ENCODE measurements at regions not wholly inside any gene's neighbourhood (a gene's known extent, or its start where the extent isn't known, plus 50 kb on each side); places are given as distances from the start of the nearest gene placed in this dataset.

GRCh38 chr6:1029141-1029540 is 282.8 kb upstream of the FOXQ1 start:
- POLR2A ChIA-PET, result no interaction called here
- ATAC-seq, result no peak
- Mint-ChIP-seq H3K27ac (no peak overlapping the region), H3K4me3 (no peak overlapping the region), H3K9me3 (ENCODE audit: insufficient read depth) (no peaks in the 10 kb centered on the region), H3K27me3 (ENCODE audit: low read depth) (peaks cover 4% of the 10 kb centered on the region), H3K36me3 (ENCODE audit: low read depth) (no peaks in the 10 kb centered on the region), H3K4me1 (ENCODE audit: low read depth) (no peaks in the 10 kb centered on the region)
- CTCF ChIA-PET, result no interaction called here
- no peak for DNase-seq

DNA sequence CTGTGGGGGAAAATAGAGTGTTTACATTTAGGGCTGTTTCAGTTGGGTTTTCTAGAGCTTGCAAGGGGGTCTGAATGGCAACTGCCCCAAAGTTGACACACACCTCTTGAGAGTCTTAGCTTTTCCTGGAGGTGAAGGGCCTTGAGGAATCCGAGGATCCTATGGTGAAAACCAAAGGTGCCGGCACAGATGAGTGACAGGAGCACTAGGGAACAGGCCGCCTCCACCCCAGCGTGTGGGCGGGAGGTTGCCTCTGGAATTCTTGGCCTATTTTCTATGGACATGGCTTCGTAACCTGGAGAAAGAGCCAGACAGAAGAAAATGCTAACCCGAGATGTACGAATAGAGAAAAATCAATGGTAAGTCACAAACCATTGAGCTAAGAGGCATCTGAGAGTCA is 283.2 kb upstream of the FOXQ1 start:
- DNase-seq (no peak), ATAC-seq (no peak)
- ChIA-PET POLR2A (no interaction called here), CTCF (no interaction called here)
- H3K36me3 Mint-ChIP-seq (ENCODE audit: low read depth), result no peaks in the 10 kb centered on the region
- peaks cover 4% of the 10 kb centered on the region for H3K27me3 Mint-ChIP-seq (ENCODE audit: low read depth)
- H3K9me3 Mint-ChIP-seq (ENCODE audit: insufficient read depth), result no peaks in the 10 kb centered on the region
- H3K4me3 Mint-ChIP-seq, result no peak overlapping the region
- H3K27ac Mint-ChIP-seq, result no peak overlapping the region
- no peaks in the 10 kb centered on the region for H3K4me1 Mint-ChIP-seq (ENCODE audit: low read depth)

DNA sequence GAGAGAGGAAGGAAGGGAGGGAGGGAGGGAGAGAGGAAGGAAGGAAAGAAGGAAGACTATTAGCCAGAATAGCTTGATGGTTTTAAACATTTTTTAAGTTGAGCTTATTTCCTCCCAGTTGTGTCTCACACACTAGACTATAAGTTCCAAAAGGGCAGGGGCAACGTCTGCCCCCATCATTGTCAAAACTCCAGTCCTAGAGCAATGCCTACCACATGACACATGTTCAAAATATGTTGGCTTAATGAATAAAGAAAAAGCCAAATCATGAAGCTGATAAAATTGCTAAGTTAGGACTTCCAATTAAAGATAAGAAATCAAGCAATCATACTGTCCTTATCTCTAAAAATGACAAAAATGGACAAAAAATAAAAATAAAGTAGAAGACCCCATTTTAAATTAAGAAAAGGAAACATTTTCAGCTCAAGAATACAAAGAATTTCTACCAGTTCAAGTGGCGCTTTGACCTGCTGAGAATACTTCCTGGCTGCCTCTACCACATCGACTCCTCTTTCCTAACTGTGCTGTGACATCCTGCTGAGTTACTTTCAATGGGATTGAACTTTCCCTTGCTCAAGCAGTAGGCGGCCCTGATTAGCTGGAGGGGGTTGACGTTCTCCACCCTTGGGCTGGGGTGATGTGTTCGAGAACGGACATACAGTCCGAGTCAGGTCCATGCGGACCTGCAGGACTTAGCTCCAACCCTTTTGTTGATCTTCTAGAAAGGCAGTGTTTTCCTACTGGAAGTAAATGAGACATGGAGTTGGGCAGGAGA is 283.9 kb upstream of the FOXQ1 start:
- H3K27me3 Mint-ChIP-seq (ENCODE audit: low read depth), result peaks cover 4% of the 10 kb centered on the region
- H3K9me3 Mint-ChIP-seq (ENCODE audit: insufficient read depth), result no peaks in the 10 kb centered on the region
- H3K36me3 Mint-ChIP-seq (ENCODE audit: low read depth), result no peaks in the 10 kb centered on the region
- H3K27ac Mint-ChIP-seq, result no peak overlapping the region
- H3K4me3 Mint-ChIP-seq, result no peak overlapping the region
- POLR2A ChIA-PET, result no interaction called here
- CTCF ChIA-PET, result no interaction called here
- ATAC-seq, result no peak
- DNase-seq, result no peak
- no peaks in the 10 kb centered on the region for H3K4me1 Mint-ChIP-seq (ENCODE audit: low read depth)

GRCh38 chr6:1027109-1027794 is 284.6 kb upstream of the FOXQ1 start:
- POLR2A ChIA-PET, result no interaction called here
- no peaks in the 10 kb centered on the region for H3K9me3 Mint-ChIP-seq (ENCODE audit: insufficient read depth)
- CTCF ChIA-PET, result no interaction called here
- H3K4me1 Mint-ChIP-seq (ENCODE audit: low read depth), result no peaks in the 10 kb centered on the region
- no peak overlapping the region for H3K4me3 Mint-ChIP-seq
- no peak overlapping the region for H3K27ac Mint-ChIP-seq
- no peaks in the 10 kb centered on the region for H3K36me3 Mint-ChIP-seq (ENCODE audit: low read depth)
- peaks cover 2% of the 10 kb centered on the region for H3K27me3 Mint-ChIP-seq (ENCODE audit: low read depth)
- ATAC-seq, result no peak
- no peak for DNase-seq

DNA sequence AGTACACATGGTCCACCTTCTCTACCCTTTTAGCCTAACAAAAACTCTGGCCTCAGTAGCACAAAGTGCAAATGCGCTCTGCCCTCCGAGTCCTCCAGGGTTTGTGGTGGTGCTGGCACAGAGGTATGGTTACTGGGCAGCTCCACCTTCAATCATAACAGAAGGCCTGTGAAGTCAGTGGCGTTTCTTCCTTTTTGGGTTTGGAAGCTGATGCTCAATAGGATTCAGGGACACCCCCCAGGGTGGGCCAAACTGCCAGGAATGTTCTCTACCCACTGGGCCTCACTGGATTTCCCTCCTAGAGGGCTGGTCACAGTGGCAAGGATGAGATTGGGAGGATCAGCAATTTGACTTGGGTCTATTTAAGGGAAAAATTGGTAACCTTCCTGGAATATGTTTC is 286.1 kb upstream of the FOXQ1 start:
- ATAC-seq (no peak), DNase-seq (no peak)
- Mint-ChIP-seq H3K9me3 (ENCODE audit: insufficient read depth) (no peaks in the 10 kb centered on the region), H3K27ac (no peak overlapping the region), H3K4me3 (no peak overlapping the region), H3K4me1 (ENCODE audit: low read depth) (no peaks in the 10 kb centered on the region), H3K36me3 (ENCODE audit: low read depth) (no peaks in the 10 kb centered on the region), H3K27me3 (ENCODE audit: low read depth) (no peaks in the 10 kb centered on the region)
- POLR2A ChIA-PET, result no interaction called here
- CTCF ChIA-PET, result no interaction called here

- POLR2A ChIA-PET, result no interaction called here
- Mint-ChIP-seq H3K36me3 (ENCODE audit: low read depth) (no peaks in the 10 kb centered on the region), H3K4me1 (ENCODE audit: low read depth) (no peaks in the 10 kb centered on the region), H3K4me3 (no peak overlapping the region), H3K9me3 (ENCODE audit: insufficient read depth) (no peaks in the 10 kb centered on the region), H3K27me3 (ENCODE audit: low read depth) (no peaks in the 10 kb centered on the region), H3K27ac (no peak overlapping the region)
- no peak for ATAC-seq
- CTCF ChIA-PET, result no interaction called here
- no peak for DNase-seq
Measured at GRCh38 chr6:1024587-1024986, 287.3 kb upstream of the FOXQ1 start.

DNA sequence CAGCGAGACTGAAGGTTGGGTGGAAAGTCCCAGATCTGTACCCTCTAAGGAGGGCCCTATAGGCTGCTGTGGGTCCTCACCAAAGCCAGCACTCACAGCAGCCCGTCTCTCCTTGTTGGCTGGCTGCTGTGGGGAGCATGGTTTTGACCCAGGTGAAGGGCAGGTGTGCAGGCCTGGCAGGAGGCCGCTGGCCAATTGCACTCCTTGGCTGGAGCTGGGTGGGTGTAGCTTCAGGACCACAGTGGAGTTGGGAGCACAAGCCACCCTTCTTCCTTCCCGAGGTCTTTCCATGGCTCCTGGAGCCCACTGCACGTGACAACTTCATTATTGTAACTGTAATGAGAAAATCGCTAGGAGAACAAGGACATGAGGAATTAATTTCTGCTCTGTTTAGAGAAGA is 287.7 kb upstream of the FOXQ1 start:
- H3K9me3 Mint-ChIP-seq (ENCODE audit: insufficient read depth), result no peaks in the 10 kb centered on the region
- ChIA-PET POLR2A (no interaction called here), CTCF (no interaction called here)
- ATAC-seq (no peak), DNase-seq (no peak)
- no peak overlapping the region for H3K27ac Mint-ChIP-seq
- H3K27me3 Mint-ChIP-seq (ENCODE audit: low read depth), result no peaks in the 10 kb centered on the region
- no peaks in the 10 kb centered on the region for H3K4me1 Mint-ChIP-seq (ENCODE audit: low read depth)
- H3K36me3 Mint-ChIP-seq (ENCODE audit: low read depth), result no peaks in the 10 kb centered on the region
- no peak overlapping the region for H3K4me3 Mint-ChIP-seq

GRCh38 chr6:1023229-1023628 is 288.7 kb upstream of the FOXQ1 start:
- H3K27me3 Mint-ChIP-seq (ENCODE audit: low read depth), result no peaks in the 10 kb centered on the region
- H3K4me3 Mint-ChIP-seq, result no peak overlapping the region
- H3K27ac Mint-ChIP-seq, result no peak overlapping the region
- ATAC-seq, result no peak
- ChIA-PET POLR2A (no interaction called here), CTCF (no interaction called here)
- H3K9me3 Mint-ChIP-seq (ENCODE audit: insufficient read depth), result no peaks in the 10 kb centered on the region
- no peak for DNase-seq
- no peaks in the 10 kb centered on the region for H3K4me1 Mint-ChIP-seq (ENCODE audit: low read depth)
- no peaks in the 10 kb centered on the region for H3K36me3 Mint-ChIP-seq (ENCODE audit: low read depth)

GRCh38 chr6:1022719-1023118 is 289.2 kb upstream of the FOXQ1 start:
- POLR2A ChIA-PET, result no interaction called here
- Mint-ChIP-seq H3K27me3 (ENCODE audit: low read depth) (no peaks in the 10 kb centered on the region), H3K27ac (no peak overlapping the region), H3K4me1 (ENCODE audit: low read depth) (no peaks in the 10 kb centered on the region), H3K9me3 (ENCODE audit: insufficient read depth) (no peaks in the 10 kb centered on the region), H3K36me3 (ENCODE audit: low read depth) (no peaks in the 10 kb centered on the region), H3K4me3 (no peak overlapping the region)
- no peak for DNase-seq
- no peak for ATAC-seq
- CTCF ChIA-PET, result no interaction called here

DNA sequence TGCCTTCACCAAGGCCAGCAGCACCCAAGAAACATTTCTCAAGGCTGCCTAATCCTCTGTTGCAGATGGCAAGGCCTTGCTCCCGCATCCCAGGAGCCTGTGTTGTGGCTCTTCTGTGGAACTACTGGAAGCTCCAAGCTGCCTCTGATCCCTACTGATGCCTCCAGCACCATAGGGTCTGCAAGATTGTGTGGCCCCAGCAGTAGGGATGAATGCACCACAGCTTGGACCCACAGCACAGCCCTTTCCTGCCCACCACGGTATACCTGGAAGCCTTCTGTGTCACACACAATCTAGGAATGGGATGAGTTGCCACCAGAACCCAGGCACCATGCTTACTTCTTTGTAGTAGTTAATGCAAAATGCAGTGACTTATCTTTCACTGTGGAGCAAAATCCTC is 291.1 kb upstream of the FOXQ1 start:
- Mint-ChIP-seq H3K27me3 (ENCODE audit: low read depth) (no peaks in the 10 kb centered on the region), H3K27ac (no peak overlapping the region), H3K9me3 (ENCODE audit: insufficient read depth) (no peaks in the 10 kb centered on the region), H3K4me1 (ENCODE audit: low read depth) (no peaks in the 10 kb centered on the region), H3K36me3 (ENCODE audit: low read depth) (no peaks in the 10 kb centered on the region), H3K4me3 (no peak overlapping the region)
- POLR2A ChIA-PET, result no interaction called here
- DNase-seq, result no peak
- CTCF ChIA-PET, result no interaction called here
- no peak for ATAC-seq

DNA sequence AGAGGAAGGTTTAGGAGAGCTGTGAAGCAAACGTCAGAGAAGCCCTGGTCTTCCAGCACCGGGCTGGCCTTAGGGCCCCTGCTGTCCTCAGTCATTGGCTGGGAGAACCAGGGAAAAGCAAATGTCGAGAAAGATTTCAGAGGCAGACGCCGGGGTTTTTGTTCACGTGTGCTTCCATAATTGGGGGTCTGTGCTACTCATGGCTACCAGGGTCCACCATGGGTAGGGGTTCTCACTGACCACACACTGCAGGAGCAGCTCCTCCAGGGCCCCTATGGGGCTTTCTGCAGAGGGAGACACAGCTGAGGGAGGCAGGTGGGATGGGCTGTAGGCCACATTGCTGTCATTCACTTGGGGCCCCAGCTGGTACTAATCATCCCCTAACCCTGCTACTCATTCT is 291.8 kb upstream of the FOXQ1 start:
- Mint-ChIP-seq H3K4me1 (ENCODE audit: low read depth) (no peaks in the 10 kb centered on the region), H3K27me3 (ENCODE audit: low read depth) (no peaks in the 10 kb centered on the region), H3K36me3 (ENCODE audit: low read depth) (no peaks in the 10 kb centered on the region), H3K4me3 (no peak overlapping the region), H3K27ac (no peak overlapping the region), H3K9me3 (ENCODE audit: insufficient read depth) (no peaks in the 10 kb centered on the region)
- no peak for DNase-seq
- CTCF ChIA-PET, result no interaction called here
- POLR2A ChIA-PET, result no interaction called here
- no peak for ATAC-seq

- H3K4me3 Mint-ChIP-seq, result no peak overlapping the region
- POLR2A ChIA-PET, result no interaction called here
- CTCF ChIA-PET, result no interaction called here
- no peak overlapping the region for H3K27ac Mint-ChIP-seq
- H3K36me3 Mint-ChIP-seq (ENCODE audit: low read depth), result no peaks in the 10 kb centered on the region
- no peaks in the 10 kb centered on the region for H3K9me3 Mint-ChIP-seq (ENCODE audit: insufficient read depth)
- ATAC-seq (no peak), DNase-seq (no peak)
- no peaks in the 10 kb centered on the region for H3K27me3 Mint-ChIP-seq (ENCODE audit: low read depth)
- H3K4me1 Mint-ChIP-seq (ENCODE audit: low read depth), result no peaks in the 10 kb centered on the region
Measured at GRCh38 chr6:1018041-1018440, 293.9 kb upstream of the FOXQ1 start.
